Activated CD4-positive, alpha-beta T cell treated with anti-CD3 and anti-CD28 coated beads, Interleukin-2, Interleukin-6, amounts not matched to agents 100 ng/mL and 50 ng/mL, durations not matched to agents 16 hours and 8 hours (primary cell): ENCODE measurements at regions not wholly inside any gene's neighbourhood (a gene's known extent, or its start where the extent isn't known, plus 50 kb on each side); places are given as distances from the start of the nearest gene placed in this dataset.

Source experiments
- DNase-seq: peaks from one replicate; pipeline ENCODE4 v3.0.0-alpha.2; 2020

DNA sequence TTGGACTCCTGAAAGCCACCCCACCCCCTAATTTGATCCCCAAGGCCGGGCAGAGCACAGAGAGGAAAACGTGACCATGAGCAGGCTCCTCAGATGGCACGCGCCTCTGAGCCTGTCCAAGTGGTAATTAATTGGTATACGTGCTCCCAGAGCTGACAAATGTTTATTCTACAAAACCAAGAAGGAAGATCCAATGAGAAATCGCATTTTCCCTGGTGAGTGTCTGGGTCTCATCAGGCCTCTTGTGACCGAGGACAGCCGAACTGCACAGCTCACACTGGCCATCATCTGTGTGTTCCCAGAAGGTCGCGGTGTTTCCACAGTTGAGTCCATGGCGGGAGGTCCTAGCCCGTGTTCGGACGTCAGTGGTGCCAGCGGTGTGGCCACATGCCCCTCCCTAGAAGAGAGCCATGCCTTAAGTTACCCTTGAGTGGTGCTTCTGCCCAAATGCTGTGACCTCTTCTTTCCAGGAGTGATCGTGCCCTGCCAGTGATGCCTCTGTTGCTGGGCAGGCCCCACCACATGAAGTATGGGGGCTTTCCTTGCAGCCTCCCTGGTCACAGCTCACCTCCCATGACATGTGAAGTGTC is 317.5 kb upstream of the RTL1 start:
- DNase-seq = no peak

DNA sequence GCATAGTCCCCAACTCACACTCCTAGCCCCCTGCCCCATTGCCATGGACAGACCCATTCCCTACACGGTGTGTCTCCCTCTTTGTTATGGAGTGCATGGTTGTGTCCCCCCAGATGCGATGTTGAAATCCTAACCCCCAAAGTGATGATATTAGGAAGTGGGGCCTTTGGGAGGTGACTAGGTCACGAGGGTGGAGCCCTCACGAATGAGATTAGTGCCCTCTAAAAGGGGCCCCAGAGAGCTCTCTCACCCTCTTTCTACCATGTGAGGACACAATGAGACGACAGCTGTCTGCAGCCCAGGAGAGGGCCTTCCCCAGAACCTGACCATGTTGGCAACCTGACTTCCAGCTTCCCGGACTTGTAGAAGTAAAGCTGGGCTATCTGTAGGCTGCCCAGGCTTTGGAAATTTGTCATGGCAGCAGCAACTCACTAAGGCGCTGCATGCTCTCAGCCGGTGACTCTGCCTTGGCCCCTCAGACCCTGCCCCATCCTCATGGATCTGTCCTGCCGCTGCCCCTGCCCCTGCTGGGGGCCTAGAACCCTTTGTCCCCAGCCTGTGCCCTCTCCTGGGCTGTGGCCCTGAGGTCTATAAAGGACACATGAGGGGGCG is 318.1 kb upstream of the RTL1 start:
- no peak for DNase-seq

DNA sequence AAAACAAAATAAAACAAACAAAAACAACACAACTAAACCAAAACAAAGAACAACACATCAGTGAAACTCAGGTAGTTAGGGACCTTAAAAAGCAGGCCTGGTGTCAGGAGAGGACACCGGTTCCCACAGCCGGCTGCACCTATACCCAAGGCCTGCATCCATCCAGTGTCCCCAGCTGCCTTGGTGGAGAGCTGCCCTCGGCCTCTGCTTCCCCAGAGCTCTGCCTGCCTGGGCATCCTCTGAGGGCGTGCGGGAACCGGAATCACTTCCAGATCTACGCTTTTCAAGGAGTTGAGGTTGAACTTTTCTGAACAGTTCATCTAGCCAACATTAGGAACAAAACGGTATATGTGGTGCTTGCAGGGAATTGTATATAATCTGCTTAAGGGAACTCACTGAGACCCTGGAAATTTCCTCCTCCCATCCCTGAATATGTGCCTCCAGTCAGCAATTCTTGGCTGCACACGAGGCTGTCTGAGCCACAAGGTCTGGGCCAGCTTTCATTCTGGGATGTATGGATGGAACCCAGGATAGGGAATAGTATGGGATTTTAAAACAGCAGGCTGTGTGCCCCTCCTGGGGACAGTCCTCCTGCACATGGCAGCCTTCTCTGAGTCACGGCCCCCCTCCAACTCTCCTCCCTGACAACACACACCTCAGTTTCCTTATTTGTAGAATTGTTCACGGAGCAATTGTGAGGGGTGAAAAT is 319.0 kb upstream of the RTL1 start:
- no peak for DNase-seq

DNA sequence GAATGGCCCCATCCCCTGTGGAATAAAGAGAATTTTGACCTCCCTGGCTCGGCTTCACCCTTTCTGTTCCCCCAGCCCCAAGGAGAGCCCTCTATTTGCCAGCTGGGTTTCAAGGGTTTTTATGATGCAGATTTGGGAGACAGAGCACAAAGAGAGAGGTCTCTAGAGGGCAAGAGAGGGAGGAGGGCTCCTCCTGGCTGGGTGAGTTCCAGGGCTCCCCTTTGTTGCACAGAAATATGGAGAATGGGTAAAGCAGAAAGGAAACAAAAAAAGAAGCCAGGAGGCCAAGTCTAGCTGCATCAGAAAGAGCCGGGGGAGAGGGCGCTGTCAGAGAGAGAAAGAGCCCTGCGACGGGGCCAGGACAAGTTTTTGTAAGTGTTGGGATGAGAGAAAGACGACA is 319.6 kb upstream of the RTL1 start:
- no peak for DNase-seq

DNA sequence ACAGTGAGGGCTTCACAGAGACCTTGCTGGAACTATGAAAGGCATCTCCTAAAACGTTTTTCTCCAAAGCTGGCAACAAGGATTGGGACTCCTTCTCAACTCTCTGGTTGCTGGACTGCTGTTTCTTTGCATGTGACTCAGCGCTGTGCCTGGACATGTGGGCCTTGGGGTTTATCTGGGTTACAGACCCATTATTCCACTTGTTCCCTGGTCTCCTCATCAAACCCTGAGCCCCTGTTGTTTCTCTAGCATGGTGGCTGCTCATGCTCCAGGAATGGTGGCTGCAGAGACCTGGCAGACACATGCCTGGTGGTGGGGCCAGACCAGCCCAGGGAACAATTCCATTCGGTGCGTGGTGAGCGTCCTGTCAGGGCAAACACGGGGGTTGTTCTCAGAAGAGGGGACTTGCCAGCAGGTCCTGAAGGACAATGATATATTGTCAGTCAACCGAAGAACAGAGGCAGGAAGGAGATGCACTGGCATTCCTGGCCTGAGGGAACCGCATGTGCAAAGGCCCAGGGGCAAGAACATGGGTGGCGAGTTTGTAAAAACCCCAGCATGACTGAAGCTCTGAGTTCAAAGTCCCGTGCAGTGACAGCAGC is 320.1 kb upstream of the RTL1 start:
- no peak for DNase-seq

DNA sequence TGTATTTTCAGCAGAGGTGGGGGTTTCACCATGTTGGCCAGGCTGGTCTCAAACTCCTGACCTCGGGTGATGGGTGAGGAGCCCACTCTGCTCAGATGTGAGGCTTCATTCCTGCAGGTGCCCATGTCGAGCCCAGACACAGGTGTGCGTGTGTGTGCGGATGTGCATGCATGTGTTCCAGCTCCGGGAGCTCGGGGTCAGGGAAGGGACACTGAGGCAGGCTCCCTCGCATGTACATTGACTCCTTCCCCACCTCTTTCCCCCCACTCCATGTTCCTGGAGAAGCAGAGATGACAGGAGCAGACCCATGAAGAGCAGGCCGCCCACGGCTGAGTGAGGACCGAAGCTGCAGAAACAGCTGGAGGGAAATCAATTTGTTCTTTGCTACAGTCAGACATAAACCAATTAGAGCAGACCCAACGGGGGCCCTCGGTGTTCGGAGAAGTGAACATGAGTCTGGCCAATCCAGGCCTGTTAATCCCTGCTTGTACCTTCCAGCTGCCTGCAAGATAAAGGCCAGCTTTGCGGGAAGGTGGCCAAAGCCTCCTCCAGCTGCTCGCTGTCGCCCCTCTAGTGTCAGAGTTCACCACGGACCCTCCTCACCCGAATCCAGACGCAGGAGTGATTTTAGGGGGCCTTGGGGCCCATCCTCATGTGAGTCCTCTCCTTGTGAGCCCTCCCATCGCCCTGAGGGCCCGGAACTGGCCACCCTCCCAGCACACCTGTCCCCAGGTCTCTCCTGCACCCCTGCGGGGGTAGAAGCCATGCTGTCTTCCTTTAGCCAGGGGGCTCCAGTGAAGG is 321.0 kb upstream of the RTL1 start:
- DNase-seq = no peak

DNA sequence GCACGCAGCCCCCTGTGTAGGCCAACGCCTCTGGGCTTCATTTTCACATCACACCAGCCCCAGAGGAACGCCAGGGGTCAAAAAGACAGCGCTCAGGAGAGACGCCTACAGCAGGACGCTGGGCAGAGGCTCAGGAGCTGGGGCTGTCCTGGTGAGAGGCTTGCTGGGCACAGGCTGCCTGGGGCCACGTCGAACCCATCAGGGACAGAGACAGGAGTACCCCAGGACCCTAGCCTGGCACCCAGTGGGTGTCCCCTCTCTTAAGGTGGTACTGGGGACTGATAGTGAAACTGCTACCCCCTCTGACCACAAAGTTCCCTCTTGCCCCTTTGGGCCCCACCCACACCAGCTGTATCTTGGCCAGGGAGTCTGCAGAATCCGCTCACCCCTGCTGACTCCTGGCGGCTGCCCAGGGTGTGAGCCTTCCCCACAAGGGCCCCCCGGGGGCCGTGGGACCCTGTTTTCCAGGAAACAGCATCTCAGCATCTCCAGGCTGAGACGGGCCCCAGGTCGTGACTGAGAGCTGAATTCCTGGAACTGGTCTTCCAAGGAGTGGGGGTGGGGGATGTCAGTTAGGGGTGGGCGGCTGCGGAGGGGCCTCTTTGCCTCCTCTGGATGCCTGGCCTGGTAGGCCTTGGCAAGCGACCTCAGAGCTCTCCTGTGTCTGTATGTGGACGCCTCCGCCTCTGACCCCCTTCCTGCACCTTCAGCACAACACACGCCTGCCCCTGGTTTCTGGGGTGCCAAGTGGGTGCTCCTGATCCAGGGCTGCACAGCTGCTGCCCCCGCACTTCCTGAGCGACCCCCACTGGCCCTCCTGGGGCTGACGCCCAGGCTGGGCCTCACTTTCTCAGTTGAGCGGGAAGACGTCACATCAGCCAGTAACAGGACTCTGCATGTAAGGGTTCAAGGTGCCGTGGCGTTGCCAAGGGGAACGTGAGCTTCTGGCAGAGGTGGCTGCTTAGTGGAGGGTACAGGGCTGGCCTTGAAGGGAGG is 321.9 kb upstream of the RTL1 start:
- DNase-seq = no peak

DNA sequence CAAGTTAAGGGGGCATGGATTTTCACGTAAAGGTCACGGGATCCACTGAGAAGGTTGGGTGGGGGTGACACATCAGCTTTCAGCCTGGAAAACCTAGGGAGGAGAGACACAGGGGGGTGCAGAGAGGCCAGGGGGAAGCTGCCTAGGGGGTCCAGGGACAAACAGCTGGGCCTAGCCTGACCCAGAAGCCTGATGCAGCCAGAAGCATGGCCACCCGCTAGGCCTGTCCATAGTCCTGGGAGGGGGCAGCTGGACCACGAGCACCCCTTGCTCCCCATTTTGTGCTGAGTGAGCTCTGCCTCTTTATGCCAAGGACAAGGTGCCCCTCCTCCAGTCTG is 322.7 kb upstream of the RTL1 start:
- DNase-seq = no peak

DNA sequence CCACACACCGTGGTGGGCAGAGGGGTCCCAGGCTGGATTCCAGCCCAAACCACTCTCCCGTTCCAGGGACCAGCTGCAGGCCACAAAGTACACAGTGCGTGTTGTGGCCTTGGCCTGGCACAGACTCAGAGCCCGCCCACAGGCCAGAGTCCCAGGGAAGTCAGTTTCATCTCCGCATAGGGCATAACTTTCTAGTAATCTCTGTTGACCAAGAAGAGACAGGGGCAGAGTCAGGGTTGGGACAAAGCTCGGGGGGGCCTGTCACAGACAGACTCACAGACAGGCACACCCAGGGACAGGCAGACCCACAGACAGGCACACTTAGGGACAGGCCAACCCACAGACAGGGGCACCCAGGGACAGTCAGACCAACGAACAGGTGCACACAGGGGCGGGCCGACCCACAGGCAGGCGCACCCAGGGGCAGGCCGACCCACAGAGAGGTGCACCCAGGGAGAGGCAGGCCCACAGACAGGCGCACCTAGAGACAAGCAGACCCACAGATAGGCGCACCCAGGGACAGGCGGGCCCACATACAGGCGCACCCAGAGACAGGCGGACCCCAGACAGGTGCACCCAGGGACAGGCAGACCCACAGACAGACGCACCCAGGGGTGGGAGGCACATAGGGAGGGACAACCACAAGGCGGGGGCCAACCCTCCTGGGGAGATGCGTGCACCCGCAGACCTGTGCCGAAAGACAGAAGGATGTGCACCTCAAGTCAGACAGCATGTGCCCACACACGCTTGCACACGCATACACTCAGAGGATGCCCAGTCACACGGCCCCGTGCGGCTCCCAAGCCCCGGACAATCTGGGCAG is 323.3 kb upstream of the RTL1 start:
- DNase-seq = no peak

DNA sequence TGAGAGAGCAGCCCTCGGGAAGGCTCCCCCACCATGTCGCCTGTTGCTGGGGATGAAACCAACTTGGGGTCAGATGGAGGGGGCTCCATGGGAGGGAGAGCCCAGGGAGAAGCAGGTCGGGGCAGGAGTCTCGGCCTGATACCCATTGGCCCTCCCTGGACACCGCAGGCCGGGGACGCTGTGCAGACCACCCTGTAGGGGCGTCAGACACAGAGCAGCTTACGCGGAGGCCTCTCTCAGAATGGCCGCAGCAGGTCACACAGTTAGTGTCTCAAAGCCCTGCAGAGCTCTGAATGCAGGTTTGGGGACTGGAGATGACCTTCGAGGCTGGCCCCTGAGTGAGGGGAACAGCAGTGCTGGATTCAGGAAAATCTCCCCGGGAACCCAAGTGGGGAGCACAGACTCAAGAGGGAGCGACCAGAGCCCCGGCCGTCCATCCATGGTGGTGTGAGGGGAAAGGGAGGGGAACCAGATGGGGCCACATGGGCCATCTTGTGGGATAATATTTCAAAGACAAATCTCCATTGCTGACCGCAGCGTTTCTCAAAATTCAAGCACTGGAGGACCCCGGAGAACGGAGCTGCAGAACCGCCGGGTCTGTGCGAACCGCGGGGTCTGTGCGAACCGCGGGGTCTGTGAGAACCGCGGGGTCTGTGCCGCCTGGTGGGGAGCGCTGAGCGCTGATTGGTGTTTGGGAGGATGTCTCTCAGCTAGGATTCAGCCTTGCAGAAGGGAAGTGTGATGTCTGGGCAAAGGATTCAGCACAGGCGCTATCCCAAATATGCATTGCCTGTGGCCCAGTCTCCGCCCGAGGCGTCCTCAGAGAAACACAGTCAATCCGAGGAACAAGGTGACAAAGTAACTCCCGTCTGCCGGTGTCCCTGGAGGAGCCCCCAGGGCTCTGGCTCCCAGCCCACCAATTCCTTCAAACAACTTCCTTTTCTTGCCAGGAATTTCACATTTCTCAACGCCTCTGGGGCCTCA is 324.4 kb upstream of the RTL1 start:
- DNase-seq = no peak

DNA sequence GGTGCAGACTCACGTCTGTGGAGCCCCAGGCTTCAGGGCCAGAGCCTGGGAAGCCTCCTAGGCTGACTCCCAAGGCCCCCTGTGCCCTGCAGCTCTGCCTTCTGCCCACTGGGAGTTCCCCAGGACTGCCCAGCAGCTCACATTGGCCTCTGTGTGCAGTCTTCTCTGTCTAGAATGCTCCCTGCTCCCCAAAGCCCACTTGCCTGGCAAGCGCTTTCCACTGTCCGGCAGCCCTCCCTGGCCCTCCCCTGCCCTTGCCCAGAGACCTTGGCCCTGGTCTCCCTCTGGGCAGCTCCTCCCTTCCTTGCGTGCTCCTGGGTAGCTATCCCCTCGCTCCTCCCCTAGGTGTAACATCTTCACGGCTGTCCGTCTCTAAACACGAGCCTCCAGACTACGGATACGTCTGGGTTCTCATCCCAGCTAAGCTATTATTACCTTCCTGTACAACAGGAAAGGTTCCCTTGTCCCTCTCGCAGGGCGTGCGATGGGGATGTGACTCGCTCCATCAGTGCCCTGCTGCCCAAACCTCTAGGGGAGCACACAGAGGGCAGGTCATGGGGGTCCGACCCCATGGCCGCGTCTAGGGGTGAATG is 325.5 kb upstream of the RTL1 start:
- DNase-seq = no peak

DNA sequence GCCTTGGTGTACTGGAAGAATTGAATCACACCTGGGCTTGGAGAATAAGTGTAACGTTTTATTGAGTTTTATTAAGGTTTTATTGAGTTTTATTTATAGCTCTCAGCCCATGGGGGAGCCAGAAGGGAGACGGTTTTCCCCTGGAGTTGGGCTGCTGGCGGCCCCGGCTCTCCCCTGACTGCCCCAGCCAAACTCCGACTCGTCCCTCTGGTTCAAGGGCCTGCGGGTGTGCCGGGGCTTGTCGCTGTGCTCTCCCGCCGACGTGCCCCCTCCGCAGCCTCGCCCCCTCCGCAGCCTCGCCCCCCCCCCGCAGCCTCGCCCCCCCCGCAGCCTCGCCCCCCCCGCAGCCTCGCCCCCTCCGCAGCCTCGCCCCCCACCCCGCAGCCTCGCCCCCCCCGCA is 326.1 kb upstream of the RTL1 start:
- DNase-seq = no peak

DNA sequence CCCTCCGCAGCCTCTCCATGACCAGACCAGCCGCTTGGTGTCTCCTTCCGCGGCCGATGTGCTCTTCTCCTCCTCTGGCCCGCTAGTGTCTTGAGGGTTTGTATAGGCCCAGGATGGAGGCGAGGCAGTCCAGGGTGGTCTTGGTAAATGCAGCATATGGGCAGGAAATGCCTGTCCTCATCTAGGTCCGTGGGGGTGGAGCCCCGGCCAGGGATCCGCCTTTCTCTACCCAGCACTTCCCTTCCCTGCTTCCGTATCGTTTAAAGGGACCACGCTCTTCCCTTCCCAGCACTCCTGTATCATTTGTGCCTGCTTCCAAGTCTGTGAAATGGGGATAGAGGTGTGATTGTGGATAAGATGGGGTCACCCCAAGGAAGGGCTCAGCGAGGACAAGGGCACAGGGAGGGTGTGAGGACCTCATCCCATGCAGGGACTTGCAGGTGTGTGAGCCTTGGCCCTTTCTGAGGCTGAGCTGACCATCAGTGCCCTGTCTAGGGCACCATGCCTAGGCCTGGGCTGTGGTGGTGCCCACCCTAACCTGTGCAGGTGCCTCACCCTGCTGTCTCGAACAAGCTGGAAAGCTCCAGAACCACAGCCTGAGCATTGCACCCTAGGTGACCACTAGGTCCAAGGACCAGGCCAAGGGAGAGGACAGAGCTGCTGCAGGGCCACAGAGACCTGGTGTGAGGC is 326.8 kb upstream of the RTL1 start:
- no peak for DNase-seq

DNA sequence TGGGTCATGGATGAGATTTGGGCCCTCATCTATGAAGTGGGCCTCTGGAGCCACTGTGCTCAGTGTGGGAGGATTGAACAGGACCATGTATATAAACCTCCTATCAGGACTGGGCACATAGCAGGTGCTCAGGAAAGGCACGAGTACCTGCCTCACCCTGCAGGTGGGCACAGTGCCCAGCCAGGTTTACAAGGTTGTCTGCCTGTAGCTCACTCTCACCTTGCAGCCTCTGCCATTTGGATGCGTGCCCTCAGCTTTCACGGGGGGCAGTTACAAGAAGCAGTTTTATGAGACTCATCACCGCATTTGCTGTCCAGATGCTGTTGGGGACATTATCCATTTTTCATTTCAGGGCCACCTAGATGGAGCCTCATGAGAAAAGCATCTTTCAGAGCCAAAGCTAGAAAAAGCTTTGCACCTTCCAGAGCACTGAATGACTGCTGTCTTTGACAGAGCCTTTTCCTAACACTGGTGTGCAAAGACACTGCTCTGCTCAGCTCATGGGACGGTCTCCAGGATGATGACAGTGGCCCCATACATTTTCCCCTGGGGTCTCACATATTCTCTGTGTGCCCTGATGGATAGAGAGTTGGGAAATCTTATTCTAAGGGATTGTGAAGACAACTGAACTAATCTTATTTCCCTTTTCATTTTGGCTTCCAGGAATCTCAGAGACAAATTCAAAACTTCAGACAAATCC is 327.5 kb upstream of the RTL1 start:
- DNase-seq = no peak

DNA sequence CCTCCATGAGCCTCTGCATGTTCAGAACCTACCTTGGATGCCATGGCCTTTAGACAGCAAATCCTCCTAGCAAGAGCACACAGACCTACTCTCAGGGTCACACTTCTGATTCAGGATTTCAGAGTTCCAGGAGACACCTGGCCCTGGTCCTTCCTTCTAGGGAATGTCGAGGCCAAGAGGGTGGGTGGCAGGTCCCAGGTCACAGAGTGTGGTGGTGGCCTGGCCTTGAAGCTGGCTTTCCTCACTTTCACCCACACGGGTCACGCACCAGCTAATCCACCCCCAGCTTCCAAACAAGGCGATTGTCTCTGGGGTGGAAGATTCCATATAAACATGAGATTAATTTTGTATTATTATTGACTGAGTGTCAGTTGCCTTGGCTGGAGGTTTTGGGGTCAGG is 328.3 kb upstream of the RTL1 start:
- DNase-seq = no peak

DNA sequence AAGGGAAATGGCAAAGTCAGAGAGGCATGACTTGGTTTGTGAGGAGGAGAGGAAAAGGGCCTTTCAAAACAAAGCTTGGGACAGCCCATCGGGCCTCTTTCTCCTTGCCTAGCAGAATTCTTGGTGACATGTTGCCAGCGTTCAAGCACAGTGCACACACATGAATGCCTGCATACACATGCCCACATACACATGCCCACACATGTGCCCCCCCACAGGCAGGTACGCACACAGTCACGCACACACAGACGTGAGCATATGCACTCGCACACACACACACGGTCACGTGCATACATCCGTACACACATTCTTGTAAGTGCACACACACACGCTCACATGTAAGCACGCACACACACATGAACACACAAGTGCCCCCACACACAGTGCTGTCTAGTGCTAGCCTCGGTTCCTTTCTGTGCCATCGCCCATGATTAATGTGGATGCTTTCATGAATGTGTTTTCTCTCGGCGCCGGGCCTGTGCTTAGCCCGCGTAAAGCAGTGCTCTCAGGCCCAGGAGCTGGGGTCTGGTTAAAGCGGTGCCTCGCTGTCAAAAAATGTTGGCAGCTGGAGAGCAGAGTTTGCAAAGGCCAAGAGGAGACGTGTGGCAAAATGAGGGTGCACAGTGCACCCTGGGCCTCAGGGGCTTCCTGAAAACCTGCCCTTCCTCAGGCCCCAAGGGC is 328.8 kb upstream of the DIO3 start:
- no peak for DNase-seq

DNA sequence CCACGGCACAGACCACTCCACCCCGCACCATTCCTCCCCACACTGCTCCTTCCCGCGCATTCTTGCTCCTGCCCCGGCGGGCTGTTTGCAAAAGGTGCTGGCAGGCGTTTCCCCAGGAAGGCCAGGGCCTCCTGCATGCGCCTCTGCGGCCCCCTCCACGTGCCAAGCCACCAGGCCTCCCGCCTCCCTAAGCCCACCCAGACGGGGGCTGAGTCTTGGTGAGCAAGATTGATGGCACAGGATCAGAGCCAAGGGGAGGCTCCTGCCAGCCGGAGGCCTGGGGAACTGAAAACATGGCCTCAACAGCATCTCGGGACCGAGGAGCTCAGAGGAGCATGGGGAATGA is 328.3 kb upstream of the DIO3 start:
- no peak for DNase-seq

DNA sequence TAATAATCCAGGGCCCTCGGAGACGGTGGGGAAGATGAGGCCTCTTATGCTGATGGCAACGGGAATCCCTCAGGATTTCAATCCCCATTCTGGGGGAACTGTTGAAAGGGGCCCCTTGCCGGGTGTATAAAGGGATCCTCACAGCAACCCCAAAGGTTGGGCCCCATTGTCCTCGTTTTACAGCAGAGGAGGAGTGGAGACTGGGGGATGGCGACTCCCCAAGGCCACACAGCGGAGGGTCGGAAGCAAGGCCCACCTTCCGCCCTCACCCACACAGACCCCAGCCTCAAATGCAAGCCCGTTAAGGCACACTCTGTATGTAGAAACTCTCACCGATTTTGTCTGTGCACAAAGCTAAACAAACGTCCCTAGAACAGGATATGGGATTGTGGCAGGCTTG is 327.9 kb upstream of the DIO3 start:
- no peak for DNase-seq
